GM19468 (cell line): ENCODE measurements at regions not wholly inside any gene's neighbourhood (a gene's known extent, or its start where the extent isn't known, plus 50 kb on each side); places are given as distances from the start of the nearest gene placed in this dataset.

ENCODE experiments used
- ATAC-seq: cut with Tn5 transposase; IDR thresholded peaks from one replicate; pipeline ENCODE4 v1.9.1; 2021; ENCODE audit warnings: mild to moderate bottlenecking, moderate library complexity, moderate number of reproducible peaks; ENCODE audit not compliant: unreplicated experiment; ENCODE audit errors: extremely low read depth

DNA sequence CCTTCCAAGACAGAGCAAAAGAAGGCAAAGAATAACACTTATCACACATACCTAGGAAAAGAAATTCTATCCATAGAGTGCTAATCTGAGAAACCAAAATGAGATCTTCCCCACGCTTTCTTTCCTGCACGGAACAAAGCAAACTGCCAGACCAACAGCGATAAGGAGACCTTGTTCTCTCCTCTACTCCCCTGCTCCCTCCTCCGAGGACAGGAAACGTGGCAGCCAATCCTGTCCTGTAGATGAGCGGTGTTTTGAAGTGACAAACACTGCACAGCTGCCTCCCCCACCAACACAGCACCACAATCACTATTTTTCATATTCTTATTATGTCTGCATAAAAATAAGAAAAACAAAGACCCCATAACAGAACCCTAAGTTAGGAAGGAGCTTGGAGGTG is 113.9 kb upstream of the IRS2 start:
- ATAC-seq = no peak

DNA sequence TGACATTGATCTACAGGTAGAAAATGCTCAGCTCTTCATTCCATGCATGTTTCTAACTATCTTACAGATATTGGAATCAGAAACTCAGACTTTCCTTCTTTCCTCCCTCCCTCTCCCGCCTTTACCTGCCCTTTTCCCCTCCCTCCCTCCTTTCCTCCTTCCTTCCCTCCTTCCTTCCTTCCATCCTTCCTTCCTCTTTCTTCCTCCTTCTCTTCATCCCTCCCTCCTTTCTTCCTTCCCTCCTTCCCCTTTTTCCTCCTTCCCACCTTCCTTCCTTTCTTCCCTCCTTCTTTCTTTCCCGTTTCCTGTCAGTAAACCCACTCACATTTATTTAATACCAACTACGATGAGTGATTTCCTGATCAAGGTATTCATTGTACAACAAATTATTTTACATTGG is 113.4 kb upstream of the IRS2 start:
- ATAC-seq = no peak

DNA sequence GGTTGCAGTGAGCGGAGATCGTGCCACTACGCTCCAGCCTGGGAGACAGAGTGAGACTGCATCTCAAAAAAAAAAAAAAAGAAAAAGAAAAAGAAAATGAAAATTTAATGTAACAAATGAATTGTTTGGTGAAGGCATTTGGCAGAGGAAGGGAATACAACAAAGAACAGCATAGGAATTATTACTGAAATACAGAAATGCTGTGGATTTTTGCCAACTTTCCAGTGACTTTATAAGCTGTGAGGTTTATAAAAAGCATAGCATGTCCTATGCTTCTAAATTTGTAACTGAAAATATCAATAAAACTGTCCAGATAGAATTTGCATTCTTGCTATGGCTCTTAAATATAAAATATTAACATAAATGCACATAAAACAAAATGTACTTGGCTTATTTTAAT is 112.9 kb upstream of the IRS2 start:
- no peak for ATAC-seq

DNA sequence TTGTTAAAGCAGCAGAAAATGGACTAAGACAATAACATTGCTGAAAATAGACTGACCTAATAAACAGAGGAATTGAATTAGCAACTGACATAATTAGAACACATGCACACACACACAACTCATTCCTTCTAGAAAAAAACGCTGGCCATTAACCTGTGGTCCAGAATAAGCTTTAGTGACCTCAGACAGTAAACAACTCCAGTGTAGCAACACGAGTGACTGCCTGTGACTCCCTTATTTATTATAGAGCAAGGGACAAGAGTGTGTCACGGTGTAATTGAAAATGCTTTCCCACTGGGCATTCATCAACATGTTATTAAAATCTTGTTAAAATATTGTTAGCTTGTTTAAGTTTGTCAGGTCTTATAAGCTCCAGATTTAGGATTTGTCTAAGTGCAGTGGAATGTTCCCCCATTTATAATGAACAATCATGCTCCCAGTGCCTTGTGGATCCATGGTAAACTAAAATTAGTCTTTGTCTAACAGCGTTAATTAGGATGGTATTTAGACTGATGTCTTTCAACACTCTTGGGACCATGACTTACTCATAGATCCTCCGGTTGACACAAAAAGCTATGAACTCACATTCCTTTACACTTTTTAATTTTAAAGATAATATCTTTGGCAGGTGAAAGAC is 111.7 kb upstream of the IRS2 start:
- no peak for ATAC-seq

DNA sequence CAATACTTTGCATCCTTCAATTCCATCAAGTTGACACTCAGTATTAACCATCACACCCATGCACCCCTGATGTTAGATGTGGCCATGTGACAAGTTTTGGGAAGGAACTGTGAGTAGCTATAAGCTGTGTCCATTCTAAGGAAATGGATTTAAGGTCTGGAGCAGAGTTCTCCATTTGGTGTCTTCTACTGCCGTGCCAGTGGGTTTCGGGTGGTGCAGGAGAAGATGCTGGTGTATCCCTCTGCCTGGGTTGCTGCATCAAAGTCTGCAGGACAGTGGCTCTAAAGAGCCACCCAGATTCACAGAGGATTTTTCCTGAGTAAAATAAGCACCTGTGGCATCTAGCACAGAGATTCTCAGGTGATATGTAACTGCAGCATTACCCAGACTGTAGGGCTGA is 105.7 kb upstream of the IRS2 start:
- ATAC-seq = no peak

DNA sequence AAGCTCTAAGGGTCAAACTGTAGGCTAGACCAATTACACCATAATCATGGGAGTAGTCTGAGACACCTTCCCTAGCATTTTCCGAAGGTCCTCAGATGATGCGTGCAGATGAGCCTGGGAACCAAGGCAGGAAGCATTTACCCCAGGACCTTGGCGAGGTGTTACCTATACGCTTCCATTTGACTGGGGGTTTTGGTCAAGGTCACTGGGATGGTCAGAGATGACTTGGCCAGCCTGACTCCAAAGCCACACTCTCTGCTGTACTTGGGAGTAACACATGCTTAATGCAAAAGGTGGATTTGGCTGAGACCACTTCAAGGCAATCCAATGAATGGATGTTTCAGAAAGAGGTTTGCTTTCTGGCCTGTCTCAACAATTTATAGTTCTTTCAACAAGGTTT is 98.9 kb upstream of the IRS2 start:
- no peak for ATAC-seq

DNA sequence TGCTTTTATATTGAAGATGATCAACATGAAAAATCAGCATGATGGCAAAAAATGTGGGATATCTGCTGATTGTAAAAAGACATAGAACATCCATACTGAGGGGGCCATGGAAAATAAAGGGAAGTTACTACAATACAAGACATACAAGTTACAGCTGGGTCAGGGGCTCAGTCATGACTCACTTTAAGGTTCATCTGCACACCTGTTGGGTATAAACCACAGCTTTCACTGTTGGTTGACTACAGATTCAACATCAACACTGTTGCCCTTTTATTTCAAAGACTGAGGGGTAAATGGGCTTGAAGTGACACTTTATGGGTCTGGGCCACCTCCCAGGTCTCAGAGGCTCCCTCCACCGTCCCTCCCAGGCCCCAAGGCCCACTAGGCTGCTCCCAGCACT is 98.1 kb upstream of the IRS2 start:
- no peak for ATAC-seq

DNA sequence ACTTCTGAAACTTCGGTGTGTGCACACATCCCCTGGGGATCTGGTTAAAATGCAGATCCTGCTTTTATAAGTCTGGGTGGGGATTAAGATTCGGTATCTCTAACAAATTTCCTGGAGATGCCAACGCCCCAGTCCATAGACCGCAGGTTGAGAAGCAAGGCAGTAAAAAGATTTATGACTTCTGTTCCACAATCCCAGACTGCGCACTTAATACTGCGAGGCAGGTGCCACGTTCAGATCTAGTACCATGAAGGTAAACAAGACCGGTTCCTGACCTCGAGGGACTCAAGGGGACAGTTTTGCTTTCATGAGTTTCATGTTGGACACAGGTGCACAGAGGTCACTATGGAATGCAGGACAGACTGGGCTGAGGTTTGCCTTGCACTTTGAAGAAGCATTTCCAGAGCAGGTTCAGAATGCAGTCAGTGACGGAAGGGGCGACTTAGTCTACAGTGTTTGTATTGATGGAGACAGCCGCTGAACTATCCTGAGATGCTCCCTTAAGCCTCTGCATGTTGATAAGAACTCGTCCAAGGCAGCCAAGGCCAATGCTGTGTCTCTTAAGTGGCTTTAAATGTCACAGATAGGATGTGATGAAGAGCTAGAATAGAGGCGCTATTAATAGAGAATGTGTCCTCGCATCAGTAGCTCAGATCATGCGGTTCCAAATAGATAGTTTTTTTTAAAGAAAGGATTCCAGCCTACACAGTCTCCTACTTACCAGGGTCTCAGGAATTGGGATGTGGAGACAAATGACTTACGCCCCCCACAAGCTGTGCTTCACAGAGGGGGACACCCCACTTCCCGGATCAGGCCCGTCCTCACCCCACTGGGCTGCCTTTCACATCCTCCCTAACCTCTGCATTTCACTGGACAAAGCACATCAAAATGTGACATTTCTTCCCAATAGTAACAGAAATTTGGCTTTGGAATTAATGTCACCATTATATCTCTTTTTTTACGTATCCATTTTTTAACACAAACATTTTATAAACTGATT is 97.1 kb upstream of the IRS2 start:
- no peak for ATAC-seq

DNA sequence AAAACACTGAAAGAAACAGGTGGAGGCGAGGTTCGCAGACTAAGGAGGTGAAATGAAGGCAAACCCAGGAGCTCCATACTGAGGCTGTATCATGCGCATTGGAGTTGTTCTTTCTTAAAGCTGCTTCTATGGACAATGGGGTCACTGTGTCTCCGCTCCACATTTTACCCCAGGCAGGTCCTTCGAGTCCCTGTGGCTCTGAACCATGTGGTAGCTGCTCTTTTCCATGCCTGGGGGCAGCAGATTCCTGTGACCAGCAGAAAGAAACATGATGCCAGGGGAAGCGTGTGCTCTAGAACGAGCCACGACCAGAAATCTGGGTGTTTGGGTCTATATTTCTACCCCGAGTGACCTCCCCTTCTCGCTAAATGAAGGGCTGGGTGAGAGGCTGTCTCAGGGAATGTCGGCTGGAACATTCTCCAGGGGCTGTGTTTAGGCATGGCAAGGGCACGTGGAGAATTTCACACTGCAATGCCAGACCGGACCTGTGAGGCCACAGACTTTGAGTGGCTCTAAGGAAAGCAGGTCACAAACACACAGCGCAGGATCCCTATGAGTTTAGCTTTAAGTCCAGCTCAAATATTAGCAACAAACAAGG is 95.7 kb upstream of the IRS2 start:
- ATAC-seq = no peak

DNA sequence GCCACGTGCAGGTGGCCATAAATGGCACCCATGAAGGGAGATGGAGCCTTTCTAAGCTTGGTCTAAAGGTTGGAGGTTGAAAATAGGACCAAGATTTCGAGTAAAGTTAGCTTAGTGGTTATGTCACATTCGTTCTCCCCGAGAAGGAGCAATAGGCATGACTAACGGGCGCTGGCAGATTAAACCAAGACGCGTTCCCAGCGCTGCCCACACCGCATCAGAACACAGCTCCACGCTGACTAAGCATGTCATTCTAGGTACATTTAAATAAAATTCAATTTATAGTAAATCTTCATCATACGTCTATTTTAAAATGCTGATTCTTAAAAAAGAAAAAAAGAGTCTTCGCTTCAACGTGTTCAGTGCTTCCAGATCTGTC is 95.0 kb upstream of the IRS2 start:
- no peak for ATAC-seq

DNA sequence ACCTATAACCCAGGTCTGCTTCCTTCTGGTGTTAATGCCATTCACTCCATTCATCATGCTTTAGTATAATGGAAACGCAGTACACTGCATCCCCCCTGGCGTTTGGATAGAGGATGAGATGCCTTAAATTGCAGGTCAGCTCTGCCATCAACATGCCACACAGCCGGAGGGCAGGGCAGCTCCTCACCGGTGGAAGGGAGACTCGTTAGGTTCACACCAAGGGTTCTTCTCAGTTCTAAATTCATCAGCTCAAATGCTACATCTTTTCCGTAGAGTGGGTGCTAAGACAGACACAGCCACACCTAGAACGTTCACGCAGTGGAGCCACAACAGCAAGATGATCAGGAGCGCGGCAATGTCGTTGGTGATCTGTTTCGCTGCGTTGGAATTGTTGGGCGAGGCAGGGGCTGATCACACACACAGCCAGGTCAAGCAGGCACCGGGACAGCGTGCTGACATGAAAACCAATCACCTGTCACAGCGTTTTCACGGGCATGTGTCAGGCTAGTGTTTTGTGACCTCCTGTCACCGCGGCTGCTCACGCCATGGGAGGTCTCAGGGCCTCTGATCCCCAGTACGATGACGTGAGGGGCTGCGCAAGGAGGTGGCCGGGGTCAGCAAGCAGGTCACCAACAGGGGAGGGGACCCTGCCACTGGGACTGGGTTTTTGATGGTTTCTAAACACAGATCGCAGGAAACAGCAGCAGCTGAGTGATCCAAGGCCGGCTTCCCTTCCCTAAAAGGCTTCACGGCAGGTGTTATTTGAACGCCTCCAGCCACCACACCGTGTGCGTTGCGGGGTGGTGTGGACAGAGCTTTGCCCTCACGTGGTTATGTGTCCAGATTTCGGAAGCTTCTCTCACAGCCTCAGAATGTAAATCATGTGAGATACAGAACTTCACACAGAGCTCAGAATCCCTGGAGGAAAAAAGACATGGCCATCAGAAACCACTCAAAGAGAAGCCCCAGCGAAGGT is 94.3 kb upstream of the IRS2 start:
- ATAC-seq = no peak

DNA sequence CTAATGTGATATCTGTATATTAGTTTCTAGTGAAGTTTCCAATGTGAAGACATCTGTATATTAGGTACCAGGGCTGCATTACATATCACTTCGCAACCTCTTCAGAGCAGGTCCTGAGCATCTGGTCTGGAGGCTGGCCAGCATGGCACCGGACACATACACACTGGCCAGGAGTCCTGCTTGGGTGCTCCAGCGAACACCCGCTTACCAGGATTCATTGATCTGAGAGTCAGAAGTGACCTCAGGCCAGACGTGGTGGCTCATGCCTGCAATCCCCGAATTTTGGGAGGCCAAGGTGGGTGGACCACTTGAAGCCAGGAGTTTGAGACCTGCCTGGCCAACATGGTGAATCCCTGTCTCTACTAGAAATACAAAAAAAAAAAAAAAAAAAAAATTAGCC is 93.0 kb upstream of the IRS2 start:
- ATAC-seq = no peak

DNA sequence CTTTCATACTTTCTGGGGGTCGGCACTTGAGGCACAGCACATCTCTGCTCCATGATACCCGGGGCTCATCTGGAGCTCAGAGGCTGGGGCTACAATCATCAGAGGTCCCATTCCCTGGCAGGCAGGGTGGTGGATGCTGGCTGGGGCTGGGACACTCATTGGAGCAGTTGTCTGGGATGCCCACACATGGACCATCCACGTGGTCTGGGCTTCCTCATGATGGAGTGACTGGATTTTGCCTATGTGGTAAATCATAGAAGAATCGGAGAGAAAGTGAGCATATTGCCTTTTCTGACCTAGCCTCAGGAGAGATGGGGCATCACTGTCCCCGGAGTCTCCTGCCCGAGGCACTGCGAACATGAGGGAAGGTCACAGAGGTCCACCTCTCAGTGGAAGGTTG is 91.4 kb upstream of the IRS2 start:
- no peak for ATAC-seq

DNA sequence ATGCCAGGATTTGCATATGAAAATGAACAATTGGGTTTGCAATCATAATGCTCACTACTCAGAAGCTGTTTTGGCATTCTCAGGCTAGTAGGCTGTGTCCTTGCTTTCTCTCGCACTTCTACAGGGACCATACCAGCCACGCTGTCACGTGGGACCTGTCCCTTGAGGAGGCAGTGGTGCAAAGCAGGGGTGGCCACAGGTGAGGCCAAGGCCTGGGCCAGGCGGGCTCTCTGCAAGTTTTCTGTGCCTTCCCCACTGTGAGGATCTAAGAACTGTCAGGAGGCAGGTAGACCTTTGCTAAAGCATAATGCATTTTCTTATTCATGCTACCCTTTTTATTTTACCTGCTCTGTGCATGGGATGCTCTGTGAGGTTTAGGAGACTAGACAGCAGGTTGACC is 89.4 kb upstream of the IRS2 start:
- no peak for ATAC-seq

DNA sequence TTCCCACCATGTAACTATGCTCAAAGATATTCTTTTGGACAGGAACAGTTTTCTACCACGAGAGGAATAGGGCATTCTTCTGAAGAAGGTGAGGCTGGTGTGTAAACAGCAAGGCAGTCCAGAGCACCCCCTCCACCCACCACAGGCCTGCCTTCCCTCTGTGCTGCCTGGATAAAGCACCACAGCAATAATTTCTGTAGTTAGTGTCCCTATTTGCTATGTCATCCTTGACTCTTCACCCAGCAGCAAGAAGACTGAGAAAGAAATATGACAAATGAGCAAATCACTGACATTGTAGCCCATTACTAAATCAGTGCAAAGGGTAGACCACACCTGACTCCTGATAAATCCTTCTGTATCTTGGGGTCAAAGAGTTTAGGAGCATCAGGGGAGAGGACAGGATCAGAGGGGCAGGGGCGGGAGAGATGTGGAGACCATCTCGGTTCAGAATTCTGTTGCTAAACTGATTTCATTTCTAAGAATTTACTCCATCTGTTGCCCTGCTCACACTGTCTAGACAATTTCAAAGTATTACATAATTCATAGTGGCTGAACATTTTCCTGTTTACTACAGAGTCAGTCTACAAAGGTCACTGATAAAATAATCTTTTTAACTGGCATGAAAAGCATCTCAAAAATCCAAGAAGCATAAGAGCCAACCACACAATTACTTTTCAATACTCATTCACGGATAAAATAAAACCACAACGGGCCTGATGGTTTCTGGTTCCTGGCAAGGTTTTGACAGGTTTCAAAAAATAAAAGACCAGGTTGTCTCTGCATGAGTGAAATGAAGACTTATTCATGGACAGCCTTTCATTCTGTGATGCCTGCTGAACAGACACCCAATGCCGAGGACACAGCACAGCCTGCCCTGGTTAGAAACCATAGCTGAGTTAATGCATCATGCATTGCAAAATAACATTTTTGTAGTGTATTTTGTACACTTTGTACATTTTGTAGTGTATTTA is 88.4 kb upstream of the IRS2 start:
- no peak for ATAC-seq

DNA sequence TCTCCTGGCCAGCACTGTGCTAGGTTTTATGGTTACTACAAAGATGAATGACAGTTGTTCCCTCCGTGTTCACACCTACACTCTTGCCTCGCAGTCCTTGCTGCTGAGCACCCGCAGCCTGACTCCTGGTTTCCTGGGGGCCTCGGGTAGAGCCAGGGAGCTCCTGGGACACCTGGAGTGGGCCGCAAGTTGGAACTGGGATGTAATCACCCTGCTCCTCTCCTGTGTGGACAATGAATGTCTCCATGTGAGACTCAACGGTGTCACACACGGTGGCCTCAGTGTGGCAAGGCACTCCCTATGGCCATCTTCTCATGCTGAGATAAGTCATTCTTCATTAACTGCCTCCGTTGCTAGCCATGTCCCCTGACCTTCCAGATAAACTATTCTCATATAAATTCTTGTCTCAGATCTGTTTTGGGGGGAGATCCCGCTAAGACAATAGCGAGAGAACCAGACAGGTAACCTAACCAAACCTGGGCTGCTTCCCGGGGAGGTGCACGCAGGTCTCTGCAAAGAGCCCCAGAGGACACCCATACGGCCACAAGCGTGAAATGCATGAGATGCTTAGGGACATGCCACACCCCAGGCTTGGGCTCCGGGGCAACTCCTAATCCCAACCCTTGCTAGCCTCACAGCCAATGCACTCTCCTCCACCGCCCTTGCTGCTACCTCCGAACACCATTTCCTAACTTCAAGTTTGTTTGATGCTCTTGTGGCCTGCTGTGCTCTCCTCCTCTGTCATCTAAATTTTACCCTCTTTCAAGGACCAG is 87.2 kb upstream of the IRS2 start:
- no peak for ATAC-seq

DNA sequence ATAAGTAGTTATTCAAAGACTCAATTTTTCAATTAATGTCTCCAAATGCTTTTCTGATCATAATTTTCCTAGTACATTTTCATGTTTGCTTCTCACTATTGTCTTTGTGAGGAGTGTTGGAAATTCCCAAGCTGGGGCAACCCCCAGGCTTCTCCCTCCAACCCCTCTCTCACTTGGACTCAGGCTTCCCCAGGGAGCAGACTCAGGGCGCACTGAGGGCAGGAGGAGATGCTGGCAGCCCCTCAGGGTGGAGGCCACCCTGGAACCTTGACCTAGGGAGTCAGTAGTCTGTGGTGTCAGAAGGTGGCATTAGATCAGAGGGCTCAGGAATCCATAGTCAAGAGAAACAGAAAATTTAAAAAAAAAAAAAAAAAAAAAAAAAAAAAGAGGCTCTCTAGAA is 86.5 kb upstream of the IRS2 start:
- no peak for ATAC-seq

DNA sequence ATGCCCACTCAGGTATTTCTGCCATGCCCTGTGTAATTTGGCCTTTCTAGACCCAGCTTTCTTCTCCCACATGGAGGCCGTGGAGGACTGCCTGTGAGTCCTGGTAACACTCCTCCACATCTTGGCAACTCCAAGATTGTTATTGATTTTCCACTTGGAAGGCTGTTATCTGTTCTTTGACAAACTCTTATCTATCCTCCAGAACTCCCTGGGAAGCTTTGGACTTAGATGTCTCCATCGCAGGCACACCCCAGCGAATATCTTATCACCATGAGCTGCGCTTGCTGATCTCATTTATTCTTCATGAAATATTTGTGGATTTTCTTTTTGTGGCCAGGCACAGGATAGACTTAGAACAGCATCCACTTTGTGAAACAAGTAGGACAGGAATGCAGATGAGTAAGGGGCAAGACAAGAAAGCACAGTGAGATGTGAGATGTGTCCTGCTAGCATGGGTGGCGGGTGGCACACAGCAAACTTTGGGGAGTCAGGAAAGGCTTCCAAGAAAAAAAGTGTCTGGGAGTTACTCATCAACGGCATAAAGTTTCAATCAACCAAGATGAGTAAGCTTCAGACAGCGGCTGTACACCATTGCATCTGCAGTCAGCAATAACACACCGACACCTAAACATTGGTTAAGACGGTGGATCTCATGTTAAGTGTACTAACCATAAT is 84.5 kb upstream of the IRS2 start:
- no peak for ATAC-seq
